ENCODE measurements at regions not wholly inside any gene's neighbourhood (a gene's known extent, or its start where the extent isn't known, plus 50 kb on each side); places are given as distances from the start of the nearest gene placed in this dataset.
A peak's percentile ranks its signal among the peaks of the same experiment; 100 is the strongest.

- Histone ChIP-seq H3K4me1 (ENCODE audit: control insufficient read depth, insufficient read depth, low read length, poor library complexity, severe bottlenecking) (no peaks in the 10 kb centered on the region), H3K36me3 (ENCODE audit: control insufficient read depth, insufficient read depth, low read length) (peaks cover 3% of the 10 kb centered on the region), H3K27me3 (replicated peaks; ENCODE audit: control insufficient read depth, insufficient read depth, low read length, poor library complexity, severe bottlenecking) (no peaks in the 10 kb centered on the region), H3K4me3 (ENCODE audit: insufficient read depth, low read depth, low read length, poor library complexity, severe bottlenecking) (no peak overlapping the region), H3K9me3 (ENCODE audit: control insufficient read depth, low read length) (peaks cover 11% of the 10 kb centered on the region), H3K27ac (ENCODE audit: insufficient read depth, low read length, poor library complexity, severe bottlenecking) (no peak overlapping the region)
- no peak for DNase-seq
Measured at GRCh38 chr6:149197482-149197881, 120.0 kb upstream of the TAB2 start.

GRCh38 chr6:149198265-149198664 is 119.2 kb upstream of the TAB2 start:
- no peak overlapping the region for H3K4me3 ChIP-seq (ENCODE audit: insufficient read depth, low read depth, low read length, poor library complexity, severe bottlenecking)
- H3K4me1 ChIP-seq (ENCODE audit: control insufficient read depth, insufficient read depth, low read length, poor library complexity, severe bottlenecking): no peaks in the 10 kb centered on the region
- H3K9me3 ChIP-seq (ENCODE audit: control insufficient read depth, low read length): peaks cover 11% of the 10 kb centered on the region
- H3K27ac ChIP-seq (ENCODE audit: insufficient read depth, low read length, poor library complexity, severe bottlenecking): no peak overlapping the region
- no peak for DNase-seq
- peaks cover 3% of the 10 kb centered on the region for H3K36me3 ChIP-seq (ENCODE audit: control insufficient read depth, insufficient read depth, low read length)
- no peaks in the 10 kb centered on the region for H3K27me3 ChIP-seq (replicated peaks; ENCODE audit: control insufficient read depth, insufficient read depth, low read length, poor library complexity, severe bottlenecking)

- Histone ChIP-seq H3K27me3 (replicated peaks; ENCODE audit: control insufficient read depth, insufficient read depth, low read length, poor library complexity, severe bottlenecking) (no peaks in the 10 kb centered on the region), H3K36me3 (ENCODE audit: control insufficient read depth, insufficient read depth, low read length) (peaks cover 3% of the 10 kb centered on the region), H3K4me3 (ENCODE audit: insufficient read depth, low read depth, low read length, poor library complexity, severe bottlenecking) (no peak overlapping the region), H3K4me1 (ENCODE audit: control insufficient read depth, insufficient read depth, low read length, poor library complexity, severe bottlenecking) (no peaks in the 10 kb centered on the region), H3K27ac (ENCODE audit: insufficient read depth, low read length, poor library complexity, severe bottlenecking) (no peak overlapping the region), H3K9me3 (ENCODE audit: control insufficient read depth, low read length) (peaks cover 11% of the 10 kb centered on the region)
- no peak for DNase-seq
Measured at GRCh38 chr6:149200282-149200945, 117.1 kb upstream of the TAB2 start.

- DNase-seq: no peak
- Histone ChIP-seq H3K27me3 (replicated peaks; ENCODE audit: control insufficient read depth, insufficient read depth, low read length, poor library complexity, severe bottlenecking) (no peaks in the 10 kb centered on the region), H3K27ac (ENCODE audit: insufficient read depth, low read length, poor library complexity, severe bottlenecking) (no peak overlapping the region)
Measured at GRCh38 chr6:149201068-149201655, 116.3 kb upstream of the TAB2 start.

GRCh38 chr6:149202100-149202499 is 115.4 kb upstream of the TAB2 start:
- DNase-seq: no peak
- H3K27ac ChIP-seq (ENCODE audit: insufficient read depth, low read length, poor library complexity, severe bottlenecking): no peak overlapping the region
- H3K4me3 ChIP-seq (ENCODE audit: insufficient read depth, low read depth, low read length, poor library complexity, severe bottlenecking): no peak overlapping the region
- H3K9me3 ChIP-seq (ENCODE audit: control insufficient read depth, low read length): peaks cover 11% of the 10 kb centered on the region
- H3K27me3 ChIP-seq (replicated peaks; ENCODE audit: control insufficient read depth, insufficient read depth, low read length, poor library complexity, severe bottlenecking): no peaks in the 10 kb centered on the region
- no peaks in the 10 kb centered on the region for H3K4me1 ChIP-seq (ENCODE audit: control insufficient read depth, insufficient read depth, low read length, poor library complexity, severe bottlenecking)
- peaks cover 3% of the 10 kb centered on the region for H3K36me3 ChIP-seq (ENCODE audit: control insufficient read depth, insufficient read depth, low read length)

More at GRCh38 chr6:149201068-149201655, 116.3 kb upstream of the TAB2 start:
- Histone ChIP-seq H3K9me3 (ENCODE audit: control insufficient read depth, low read length) (peaks cover 11% of the 10 kb centered on the region), H3K4me3 (ENCODE audit: insufficient read depth, low read depth, low read length, poor library complexity, severe bottlenecking) (no peak overlapping the region), H3K36me3 (ENCODE audit: control insufficient read depth, insufficient read depth, low read length) (peaks cover 3% of the 10 kb centered on the region), H3K4me1 (ENCODE audit: control insufficient read depth, insufficient read depth, low read length, poor library complexity, severe bottlenecking) (no peaks in the 10 kb centered on the region)

- peaks cover 3% of the 10 kb centered on the region for H3K36me3 ChIP-seq (ENCODE audit: control insufficient read depth, insufficient read depth, low read length)
Measured at GRCh38 chr6:149202952-149203351, 114.6 kb upstream of the TAB2 start.

GRCh38 chr6:149203509-149203908 is 114.0 kb upstream of the TAB2 start:
- Histone ChIP-seq H3K27ac (ENCODE audit: insufficient read depth, low read length, poor library complexity, severe bottlenecking) (no peak overlapping the region), H3K4me3 (ENCODE audit: insufficient read depth, low read depth, low read length, poor library complexity, severe bottlenecking) (no peak overlapping the region), H3K36me3 (ENCODE audit: control insufficient read depth, insufficient read depth, low read length) (peaks cover 3% of the 10 kb centered on the region), H3K4me1 (ENCODE audit: control insufficient read depth, insufficient read depth, low read length, poor library complexity, severe bottlenecking) (no peaks in the 10 kb centered on the region), H3K9me3 (ENCODE audit: control insufficient read depth, low read length) (peaks cover 11% of the 10 kb centered on the region), H3K27me3 (replicated peaks; ENCODE audit: control insufficient read depth, insufficient read depth, low read length, poor library complexity, severe bottlenecking) (no peaks in the 10 kb centered on the region)
- DNase-seq: no peak

More at GRCh38 chr6:149202952-149203351, 114.6 kb upstream of the TAB2 start:
- H3K4me3 ChIP-seq (ENCODE audit: insufficient read depth, low read depth, low read length, poor library complexity, severe bottlenecking): no peak overlapping the region
- peaks cover 11% of the 10 kb centered on the region for H3K9me3 ChIP-seq (ENCODE audit: control insufficient read depth, low read length)
- no peaks in the 10 kb centered on the region for H3K27me3 ChIP-seq (replicated peaks; ENCODE audit: control insufficient read depth, insufficient read depth, low read length, poor library complexity, severe bottlenecking)
- no peak overlapping the region for H3K27ac ChIP-seq (ENCODE audit: insufficient read depth, low read length, poor library complexity, severe bottlenecking)
- DNase-seq: no peak
- no peaks in the 10 kb centered on the region for H3K4me1 ChIP-seq (ENCODE audit: control insufficient read depth, insufficient read depth, low read length, poor library complexity, severe bottlenecking)

GRCh38 chr6:149208134-149208601 is 109.3 kb upstream of the TAB2 start:
- no peak overlapping the region for H3K27ac ChIP-seq (ENCODE audit: insufficient read depth, low read length, poor library complexity, severe bottlenecking)
- H3K27me3 ChIP-seq (replicated peaks; ENCODE audit: control insufficient read depth, insufficient read depth, low read length, poor library complexity, severe bottlenecking): no peaks in the 10 kb centered on the region
- no peak overlapping the region for H3K4me3 ChIP-seq (ENCODE audit: insufficient read depth, low read depth, low read length, poor library complexity, severe bottlenecking)
- no peaks in the 10 kb centered on the region for H3K9me3 ChIP-seq (ENCODE audit: control insufficient read depth, low read length)
- no peaks in the 10 kb centered on the region for H3K36me3 ChIP-seq (ENCODE audit: control insufficient read depth, insufficient read depth, low read length)
- DNase-seq: no peak
- peaks cover 23% of the 10 kb centered on the region for H3K4me1 ChIP-seq (ENCODE audit: control insufficient read depth, insufficient read depth, low read length, poor library complexity, severe bottlenecking)

- DNase-seq: peak in 1 of 3 donors; percentile 16
- H3K9me3 ChIP-seq (ENCODE audit: control insufficient read depth, low read length): no peaks in the 10 kb centered on the region
- H3K4me1 ChIP-seq (ENCODE audit: control insufficient read depth, insufficient read depth, low read length, poor library complexity, severe bottlenecking): peaks cover 26% of the 10 kb centered on the region
- H3K27ac ChIP-seq (ENCODE audit: insufficient read depth, low read length, poor library complexity, severe bottlenecking): peak overlapping the region; percentile 40
- no peaks in the 10 kb centered on the region for H3K36me3 ChIP-seq (ENCODE audit: control insufficient read depth, insufficient read depth, low read length)
- no peak overlapping the region for H3K4me3 ChIP-seq (ENCODE audit: insufficient read depth, low read depth, low read length, poor library complexity, severe bottlenecking)
- H3K27me3 ChIP-seq (replicated peaks; ENCODE audit: control insufficient read depth, insufficient read depth, low read length, poor library complexity, severe bottlenecking): no peaks in the 10 kb centered on the region
Measured at GRCh38 chr6:149209871-149210775, 107.4 kb upstream of the TAB2 start.
